ENCODE measurements at regions not wholly inside any gene's neighbourhood (a gene's known extent, or its start where the extent isn't known, plus 50 kb on each side); places are given as distances from the start of the nearest gene placed in this dataset.

- Histone ChIP-seq H3K4me2 (ENCODE audit: insufficient read depth, low read length) (no peak overlapping the region), H3K4me1 (ENCODE audit: control insufficient read depth, extremely low read depth, insufficient read depth, low read length) (no peaks in the 10 kb centered on the region), H3K4me3 (replicated peaks in 1 of 3; ENCODE audit: insufficient read depth in 1 of 3, low read depth in 1 of 3, low read length in 3 of 3) (no peak overlapping the region), H3K9ac (replicated peaks; ENCODE audit: extremely low read depth, insufficient read depth, low read length) (no peak overlapping the region), H3K27me3 (ENCODE audit: control insufficient read depth in 2 of 2, insufficient read depth in 2 of 2, low read length in 2 of 2) (no peaks in the 10 kb centered on the region), H4K20me1 (replicated peaks; ENCODE audit: control insufficient read depth, extremely low read depth, insufficient read depth, low read length) (no peaks in the 10 kb centered on the region), H3K9me1 (replicated peaks; ENCODE audit: control insufficient read depth, extremely low read depth, insufficient read depth, low read length) (no peaks in the 10 kb centered on the region), H2AFZ (ENCODE audit: low read depth, low read length) (no peak overlapping the region), H3K9me3 (replicated peaks; ENCODE audit: control insufficient read depth, insufficient read depth, low read length) (no peaks in the 10 kb centered on the region), H3K27ac (ENCODE audit: insufficient read depth, low read depth, low read length) (no peak overlapping the region), H3K79me2 (ENCODE audit: control insufficient read depth, insufficient read depth, low read length) (no peaks in the 10 kb centered on the region), H3K36me3 (ENCODE audit: control insufficient read depth in 2 of 2, extremely low read depth in 1 of 2, insufficient read depth in 2 of 2, low read length in 2 of 2) (no peaks in the 10 kb centered on the region)
- FAIRE-seq (no peak), DNase-seq (ENCODE audit: low read depth, low spot score) (no peak)
- TF ChIP-seq FOS (IDR thresholded peaks at IDR 0.05; ENCODE audit: borderline replicate concordance, insufficient read depth, low read length) (no peak), GATA2 (IDR thresholded peaks at IDR 0.05; ENCODE audit: insufficient read depth, insufficient read length, low read depth, low read length) (no peak), POLR2AphosphoS5 (IDR thresholded peaks at IDR 0.05; ENCODE audit: insufficient read depth, low read depth, low read length) (no peak), JUN (IDR thresholded peaks at IDR 0.05; ENCODE audit: borderline replicate concordance, insufficient read depth, insufficient read length, low read depth) (no peak), POLR2A (IDR thresholded peaks at IDR 0.05; ENCODE audit: low read depth, low read length) (no peak), MYC (IDR thresholded peaks at IDR 0.05; ENCODE audit: low read depth, low read length) (no peak), EZH2 (IDR thresholded peaks at IDR 0.05; ENCODE audit: borderline replicate concordance, low read depth, low read length, severe bottlenecking) (no peak)
- TF ChIP-seq, protein P1, sequence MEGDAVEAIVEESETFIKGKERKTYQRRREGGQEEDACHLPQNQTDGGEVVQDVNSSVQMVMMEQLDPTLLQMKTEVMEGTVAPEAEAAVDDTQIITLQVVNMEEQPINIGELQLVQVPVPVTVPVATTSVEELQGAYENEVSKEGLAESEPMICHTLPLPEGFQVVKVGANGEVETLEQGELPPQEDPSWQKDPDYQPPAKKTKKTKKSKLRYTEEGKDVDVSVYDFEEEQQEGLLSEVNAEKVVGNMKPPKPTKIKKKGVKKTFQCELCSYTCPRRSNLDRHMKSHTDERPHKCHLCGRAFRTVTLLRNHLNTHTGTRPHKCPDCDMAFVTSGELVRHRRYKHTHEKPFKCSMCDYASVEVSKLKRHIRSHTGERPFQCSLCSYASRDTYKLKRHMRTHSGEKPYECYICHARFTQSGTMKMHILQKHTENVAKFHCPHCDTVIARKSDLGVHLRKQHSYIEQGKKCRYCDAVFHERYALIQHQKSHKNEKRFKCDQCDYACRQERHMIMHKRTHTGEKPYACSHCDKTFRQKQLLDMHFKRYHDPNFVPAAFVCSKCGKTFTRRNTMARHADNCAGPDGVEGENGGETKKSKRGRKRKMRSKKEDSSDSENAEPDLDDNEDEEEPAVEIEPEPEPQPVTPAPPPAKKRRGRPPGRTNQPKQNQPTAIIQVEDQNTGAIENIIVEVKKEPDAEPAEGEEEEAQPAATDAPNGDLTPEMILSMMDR (IDR thresholded peaks at IDR 0.05; ENCODE audit: extremely low read depth in 1 of 2, insufficient read depth in 1 of 2, low read depth in 1 of 2, low read length in 2 of 2), result no peak
- TF ChIP-seq, protein P2, sequence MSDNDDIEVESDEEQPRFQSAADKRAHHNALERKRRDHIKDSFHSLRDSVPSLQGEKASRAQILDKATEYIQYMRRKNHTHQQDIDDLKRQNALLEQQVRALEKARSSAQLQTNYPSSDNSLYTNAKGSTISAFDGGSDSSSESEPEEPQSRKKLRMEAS (IDR thresholded peaks at IDR 0.05; ENCODE audit: insufficient read depth, insufficient read length), result no peak
- intact Hi-C loops (cut with micrococcal nuclease), result no loop called here
- dilution Hi-C loops (cut with MboI; ENCODE audit: extremely low pct_ligation_motif_present, low sequenced_read_pairs), result no loop called here
- ChIA-PET POLR2A (no interaction called here), CTCF (no interaction called here)
- no TSS peak for BruUV-seq (replicated peaks)
Observed at GRCh38 chr4:79471309-79471708, 63.3 kb upstream of the GK2 start.
